ENCODE measurements at regions not wholly inside any gene's neighbourhood (a gene's known extent, or its start where the extent isn't known, plus 50 kb on each side); places are given as distances from the start of the nearest gene placed in this dataset.

GRCh38 chr6:137651178-137651577 lies 157.0 kb upstream of the OLIG3 start:
- Mint-ChIP-seq H3K27ac (no peak overlapping the region), H3K9me3 (peaks cover 3 to 8% of the 10 kb centered on the region in 2 experiments; a peak in 4 of 5 replicates), H3K4me1 (peaks cover 0 to 11% of the 10 kb centered on the region in 2 experiments; a peak in 1 of 4 replicates), H3K4me3 (no peak overlapping the region), H3K27me3 (ENCODE audit: low read depth) (no peaks in the 10 kb centered on the region; the same call in 1 of the 2 replicates), H3K36me3 (ENCODE audit: insufficient read depth in 1 of 3, low read depth in 3 of 3) (peaks cover 1 to 23% (median 12%) of the 10 kb centered on the region in 3 experiments; a peak in 5 of 7 replicates)
- Histone ChIP-seq H4K91ac (ENCODE audit: insufficient read length, low read depth, low read length) (no peak overlapping the region), H3K23ac (ENCODE audit: insufficient read length, low read depth, low read length) (no peak overlapping the region), H2BK15ac (ENCODE audit: low read depth, low read length) (no peak overlapping the region), H3K4me1 (ENCODE audit: insufficient read depth, low read length) (no peaks in the 10 kb centered on the region), H4K5ac (ENCODE audit: insufficient read length, low read depth, low read length) (no peak overlapping the region), H3T11ph (ENCODE audit: low read length) (no peak overlapping the region), H3K9me3 (ENCODE audit: control insufficient read depth, low read depth, low read length) (peaks cover 6% of the 10 kb centered on the region), H2BK120ac (ENCODE audit: low read depth, low read length, poor library complexity, severe bottlenecking) (no peak overlapping the region), H4K20me1 (ENCODE audit: control insufficient read depth, insufficient read depth, insufficient read length) (no peaks in the 10 kb centered on the region), H2BK20ac (ENCODE audit: low read depth, low read length, poor library complexity, severe bottlenecking) (no peak overlapping the region), H2BK5ac (ENCODE audit: insufficient read length, low read length) (no peak overlapping the region), H3K18ac (ENCODE audit: insufficient read length, low read depth, low read length) (no peak overlapping the region), H3K4ac (ENCODE audit: low read depth, low read length) (no peak overlapping the region), H4K8ac (replicated peaks; ENCODE audit: insufficient read length, low read depth, low read length) (no peak overlapping the region), H3K9ac (ENCODE audit: extremely low read depth, insufficient read length, low read length) (no peak overlapping the region), H2AFZ (ENCODE audit: low read length) (no peak overlapping the region), H3K4me2 (ENCODE audit: insufficient read depth, insufficient read length, low read length) (no peak overlapping the region), H3K27me3 (ENCODE audit: insufficient read depth, low read length) (no peaks in the 10 kb centered on the region), H3K79me1 (ENCODE audit: insufficient read depth, low read depth, low read length, poor library complexity, severe bottlenecking) (no peaks in the 10 kb centered on the region), H2BK12ac (ENCODE audit: insufficient read length, low read depth, low read length) (no peak overlapping the region), H3K56ac (ENCODE audit: insufficient read length, low read depth, low read length) (no peak overlapping the region), H3K27ac (ENCODE audit: insufficient read length, low read depth, low read length) (no peak overlapping the region), H3K23me2 (ENCODE audit: insufficient read length, low read depth, low read length, poor library complexity, severe bottlenecking) (no peaks in the 10 kb centered on the region), H3K79me2 (ENCODE audit: insufficient read depth, low read length) (no peaks in the 10 kb centered on the region), H2AK5ac (ENCODE audit: insufficient read length, low read length) (no peak overlapping the region), H3K14ac (ENCODE audit: insufficient read depth, low read length) (no peak overlapping the region)
- no CpG with 5 or more reads among the region's 4 CpGs for WGBS (ENCODE audit: extremely low coverage, insufficient read length, low lambda C conversion rate)
- no peak for TF ChIP-seq CTCF (conservative IDR thresholded peaks at IDR 0.05)
- no peak for DNase-seq

Measured in H9 (cell line).